NCI-H2107 (cell line): ENCODE measurements at regions not wholly inside any gene's neighbourhood (a gene's known extent, or its start where the extent isn't known, plus 50 kb on each side); places are given as distances from the start of the nearest gene placed in this dataset.
A peak's percentile ranks its signal among the peaks of the same experiment; 100 is the strongest.
"Not testable (repeated sequence)": the region's sequence is repeated elsewhere in the genome, so short reads cannot be mapped to it uniquely, and the experiment has no call there.

Experiments used
- DNase-seq: peaks from one replicate; lab custom pipeline; 2025; lab: John Stamatoyannopoulos, UW

GRCh38 chr9:100813871-100814270 lies 214.7 kb upstream of the PLPPR1 start:
- DNase-seq = no peak

- DNase-seq = no peak
Measured at GRCh38 chr9:100819980-100820379, 208.5 kb upstream of the PLPPR1 start.

- not testable (repeated sequence) for DNase-seq
Measured at GRCh38 chr9:100833035-100833434, 195.5 kb upstream of the PLPPR1 start.

GRCh38 chr9:100838857-100839256 lies 189.7 kb upstream of the PLPPR1 start:
- DNase-seq = no peak

DNA sequence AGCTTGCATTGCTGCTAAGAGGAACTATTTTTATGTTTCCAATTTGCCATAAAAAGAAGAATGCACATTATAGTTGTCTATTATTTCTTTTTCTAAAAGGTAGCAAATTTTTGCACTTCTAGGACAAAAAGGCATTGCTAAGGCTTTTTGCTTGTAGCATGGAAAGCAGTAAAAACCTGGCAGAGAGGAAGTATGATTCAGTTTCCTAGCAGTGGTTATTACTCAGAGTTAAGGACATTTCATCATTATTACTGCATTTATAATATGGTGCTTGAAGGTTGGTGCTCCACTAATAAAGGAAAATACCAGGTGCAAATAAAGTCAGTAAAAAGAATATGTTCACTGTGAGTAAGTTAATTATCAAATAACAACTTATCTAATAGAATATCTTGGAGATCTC lies 179.8 kb upstream of the PLPPR1 start:
- DNase-seq = no peak

DNA sequence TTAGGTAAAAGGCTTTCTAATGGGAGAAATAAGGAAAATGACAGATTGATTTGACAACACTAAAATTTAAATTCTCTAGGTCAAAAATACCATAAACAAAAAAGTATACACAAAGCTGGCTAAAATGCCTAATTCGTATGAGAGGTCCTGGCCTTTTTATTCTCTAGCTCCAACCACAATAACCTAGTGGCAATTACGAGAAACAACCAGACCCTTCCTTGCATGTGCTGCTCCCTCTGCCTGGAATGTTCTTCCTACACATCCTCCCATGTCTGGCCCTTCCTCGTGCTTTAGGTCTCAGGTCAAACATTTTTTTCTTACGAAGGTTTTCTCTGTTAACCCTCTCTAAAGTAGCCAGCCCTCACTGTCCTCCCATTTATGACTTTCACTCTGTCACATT lies 176.4 kb upstream of the PLPPR1 start:
- DNase-seq = no peak

- DNase-seq = no peak
Measured at GRCh38 chr9:100856238-100856637, 172.3 kb upstream of the PLPPR1 start.

DNA sequence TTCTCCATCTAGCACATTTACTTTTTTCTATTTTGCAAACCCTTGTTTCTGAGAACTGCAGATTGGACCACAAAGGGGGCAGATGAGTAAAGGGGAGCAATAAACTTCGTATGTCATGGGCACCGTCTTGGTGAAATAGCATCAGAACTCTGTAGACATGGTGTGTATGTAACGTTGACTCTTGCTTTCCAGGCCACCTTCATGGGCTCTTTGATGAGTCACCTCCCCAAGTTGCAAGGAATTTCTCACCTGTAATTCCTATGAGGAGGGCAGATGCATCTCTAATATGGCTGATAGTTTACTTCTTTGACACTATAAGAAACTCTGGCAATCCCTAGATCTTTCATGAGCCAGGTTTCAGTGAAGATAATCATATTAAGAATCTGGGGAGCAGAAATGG lies 163.4 kb upstream of the PLPPR1 start:
- no peak for DNase-seq

DNA sequence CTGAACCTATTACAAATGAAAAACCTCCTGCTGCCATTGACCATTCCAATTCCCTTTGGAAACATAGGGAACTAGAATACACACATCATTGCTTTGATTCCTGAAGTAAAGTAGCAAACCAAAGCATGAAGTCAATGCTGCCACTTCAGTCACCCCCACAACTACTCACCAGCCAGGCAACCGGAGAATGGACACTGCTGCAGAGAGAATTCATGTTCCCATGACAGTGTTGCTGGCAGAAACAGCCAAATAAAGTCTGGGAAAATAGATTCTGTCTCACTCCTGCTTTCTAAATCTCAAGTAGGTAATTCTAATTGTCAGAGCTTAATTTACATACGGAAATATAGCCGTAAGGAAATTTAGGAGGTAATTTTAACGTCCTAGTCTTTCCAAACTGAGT lies 162.9 kb upstream of the PLPPR1 start:
- DNase-seq = no peak

GRCh38 chr9:100869326-100869725 lies 159.2 kb upstream of the PLPPR1 start:
- DNase-seq = no peak

DNA sequence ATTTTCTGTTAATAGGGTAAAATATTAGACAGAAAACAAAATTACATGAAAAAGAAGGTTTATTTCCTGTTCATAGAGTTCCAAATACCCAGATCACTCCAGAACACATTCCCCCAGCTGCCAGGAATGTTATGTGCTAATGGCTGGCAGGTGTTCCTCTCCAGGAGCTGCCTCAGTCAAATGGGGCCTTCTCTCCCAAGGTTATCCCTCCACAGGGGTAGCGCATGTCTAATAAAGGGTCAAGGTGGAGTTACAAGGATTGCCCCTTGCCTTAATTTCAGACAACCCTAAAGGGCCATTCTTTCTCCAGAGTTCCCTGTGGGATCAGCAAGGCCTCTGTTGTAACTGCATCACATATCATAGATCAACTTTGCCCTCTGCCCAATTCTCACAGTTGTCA lies 148.6 kb upstream of the PLPPR1 start:
- no peak for DNase-seq

DNA sequence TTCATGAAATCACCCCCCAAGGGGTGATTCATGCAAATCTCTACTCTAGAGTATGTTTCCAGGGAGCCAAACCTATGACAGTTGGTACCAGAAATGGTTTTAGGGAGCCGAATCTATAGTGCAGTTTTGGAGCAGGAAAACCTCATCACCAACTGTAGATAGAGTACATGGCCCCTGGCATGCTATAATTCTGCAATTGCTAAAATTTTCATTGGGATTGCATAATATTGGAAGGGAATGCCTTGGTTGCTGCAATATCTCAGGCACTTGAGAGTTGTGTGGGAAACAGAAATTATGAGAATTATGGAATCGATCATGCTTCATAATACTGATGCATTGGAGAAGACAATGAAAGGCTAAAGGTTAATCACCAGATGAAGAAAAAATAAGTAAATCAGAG lies 148.2 kb upstream of the PLPPR1 start:
- DNase-seq = no peak

- no peak for DNase-seq
Measured at GRCh38 chr9:100884518-100884917, 144.0 kb upstream of the PLPPR1 start.

GRCh38 chr9:100890321-100890720 lies 138.2 kb upstream of the PLPPR1 start:
- no peak for DNase-seq

DNA sequence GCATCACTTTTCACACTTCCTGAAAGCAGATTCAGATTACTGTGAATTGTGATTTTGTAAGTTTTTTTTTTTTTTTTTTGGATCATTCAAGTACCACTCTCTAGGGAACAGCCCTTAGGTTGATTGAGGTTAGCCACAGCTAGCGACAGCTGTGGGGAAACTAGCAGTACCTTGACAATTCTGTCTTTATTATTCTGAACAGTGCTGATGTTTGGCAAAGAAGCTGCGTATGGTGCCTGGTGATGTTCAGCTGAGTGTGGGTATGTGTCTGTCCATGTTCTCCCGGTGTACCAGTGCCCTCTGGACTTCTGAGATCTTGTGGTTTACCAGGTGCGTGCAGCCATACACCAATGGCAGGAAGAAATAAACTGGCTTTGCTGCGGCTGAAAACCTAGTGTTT lies 117.3 kb upstream of the PLPPR1 start:
- DNase-seq = peak; percentile 89

DNA sequence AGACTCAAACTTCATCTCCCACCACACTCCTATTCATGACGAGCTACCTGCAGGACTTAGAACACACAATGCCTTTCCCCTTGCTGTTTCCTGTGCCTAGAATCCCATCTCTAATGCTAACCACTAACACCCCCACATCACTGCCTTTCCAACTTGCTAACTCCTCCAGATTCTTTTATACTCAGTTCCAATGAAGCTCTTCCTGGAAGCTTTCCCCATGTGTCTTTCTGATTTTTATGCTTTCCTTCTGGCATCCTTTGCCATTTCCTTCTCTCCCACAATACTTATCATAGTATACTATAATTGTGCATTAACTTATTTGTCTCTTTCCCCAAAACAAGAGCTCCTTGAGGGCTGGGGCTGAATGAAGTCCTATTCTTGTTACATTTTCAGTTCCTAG lies 115.3 kb upstream of the PLPPR1 start:
- DNase-seq = no peak

GRCh38 chr9:100914266-100914665 lies 114.3 kb upstream of the PLPPR1 start:
- DNase-seq = no peak

- DNase-seq = no peak
Measured at GRCh38 chr9:100919506-100919905, 109.0 kb upstream of the PLPPR1 start.

- no peak for DNase-seq
Measured at GRCh38 chr9:100926366-100926765, 102.2 kb upstream of the PLPPR1 start.

- DNase-seq = no peak
Measured at GRCh38 chr9:100927763-100928162, 100.8 kb upstream of the PLPPR1 start.

DNA sequence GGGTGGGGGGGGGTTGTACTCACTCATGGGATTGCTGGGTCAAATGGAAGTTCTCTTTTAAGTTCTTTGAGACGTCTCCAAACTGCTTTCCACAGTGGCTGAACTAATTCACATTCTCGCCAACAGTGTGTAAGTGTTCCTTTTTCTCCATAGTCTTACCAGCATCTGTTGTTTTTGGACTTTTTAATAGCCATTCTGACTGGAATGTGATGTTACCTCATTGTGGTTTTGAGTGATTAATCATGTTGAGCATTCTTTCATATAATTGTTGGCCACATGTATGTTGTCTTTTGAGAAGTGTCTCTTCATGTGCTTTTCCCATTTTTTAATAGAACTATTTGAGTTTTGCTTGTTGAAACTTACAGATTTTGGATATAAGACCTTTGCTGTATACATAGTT lies 94.9 kb upstream of the PLPPR1 start:
- no peak for DNase-seq

GRCh38 chr9:100937382-100937781 lies 91.1 kb upstream of the PLPPR1 start:
- DNase-seq = no peak

DNA sequence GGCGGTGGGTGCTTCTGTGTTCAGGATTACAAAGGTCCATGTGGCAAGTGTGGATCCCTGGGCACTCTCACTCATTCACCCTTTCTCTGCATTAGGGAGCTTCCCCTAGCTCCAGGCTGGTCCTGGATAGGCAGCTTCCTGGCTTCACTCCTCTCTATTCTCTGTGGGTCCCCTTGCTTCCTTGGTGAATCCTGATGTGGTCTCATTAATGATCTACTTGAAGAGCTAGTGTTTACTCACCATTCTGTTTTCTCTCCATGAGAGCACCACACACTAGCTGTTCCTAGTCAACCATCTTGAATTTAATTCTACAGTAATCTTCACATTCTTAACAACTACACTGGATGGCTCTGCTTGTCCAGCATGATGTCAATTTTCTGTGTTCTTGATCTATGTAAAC lies 90.0 kb upstream of the PLPPR1 start:
- DNase-seq = no peak

- DNase-seq = no peak
Measured at GRCh38 chr9:100939636-100940035, 88.9 kb upstream of the PLPPR1 start.

DNA sequence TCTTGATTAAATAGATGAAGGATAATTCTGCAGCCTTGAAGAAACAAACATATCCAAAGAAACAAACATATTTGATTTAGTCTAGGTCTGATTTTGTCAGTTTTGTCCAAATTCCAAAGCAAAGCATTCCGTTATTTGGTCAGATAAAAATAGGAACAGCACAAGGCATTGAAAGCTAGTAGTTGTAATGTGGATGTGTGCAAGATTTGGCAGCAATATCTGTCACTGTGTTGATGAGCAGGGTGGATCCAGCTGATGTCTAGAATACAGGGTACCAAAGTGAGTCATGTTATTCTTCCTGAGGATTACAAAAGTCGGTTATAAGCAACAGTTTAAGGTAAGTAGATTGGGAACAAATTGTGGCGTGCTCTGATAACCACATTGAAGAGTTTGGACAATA lies 69.3 kb upstream of the PLPPR1 start:
- DNase-seq = no peak
